Retina (tissue), 1 donor: ENCODE measurements at regions not wholly inside any gene's neighbourhood (a gene's known extent, or its start where the extent isn't known, plus 50 kb on each side); places are given as distances from the start of the nearest gene placed in this dataset.
"Not testable (repeated sequence)": the region's sequence is repeated elsewhere in the genome, so short reads cannot be mapped to it uniquely, and the experiment has no call there.

Experiments used
- DNase-seq: peaks from one replicate; pipeline ENCODE4 v3.0.0-alpha.2; 2016

DNA sequence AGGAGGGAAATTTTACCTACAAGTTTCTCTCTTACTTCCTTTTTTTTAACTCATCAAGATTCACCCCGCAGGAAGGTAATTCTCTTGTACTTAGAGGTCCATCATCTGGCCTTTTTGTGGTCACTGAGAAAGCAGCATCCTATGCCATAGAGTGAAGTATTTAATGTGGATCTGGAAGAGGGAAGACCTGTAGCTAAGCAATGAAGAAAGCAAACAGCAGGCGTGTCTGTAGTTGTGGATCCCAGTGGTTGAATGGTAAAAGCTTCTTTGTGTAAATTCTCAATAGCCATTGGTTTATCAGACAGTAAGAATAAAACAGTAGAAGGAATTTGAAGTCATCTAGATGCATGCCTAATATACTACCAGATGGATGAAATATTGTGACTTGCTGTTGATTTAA is 196.4 kb downstream of the ANKRD7 start:
- no peak for DNase-seq

DNA sequence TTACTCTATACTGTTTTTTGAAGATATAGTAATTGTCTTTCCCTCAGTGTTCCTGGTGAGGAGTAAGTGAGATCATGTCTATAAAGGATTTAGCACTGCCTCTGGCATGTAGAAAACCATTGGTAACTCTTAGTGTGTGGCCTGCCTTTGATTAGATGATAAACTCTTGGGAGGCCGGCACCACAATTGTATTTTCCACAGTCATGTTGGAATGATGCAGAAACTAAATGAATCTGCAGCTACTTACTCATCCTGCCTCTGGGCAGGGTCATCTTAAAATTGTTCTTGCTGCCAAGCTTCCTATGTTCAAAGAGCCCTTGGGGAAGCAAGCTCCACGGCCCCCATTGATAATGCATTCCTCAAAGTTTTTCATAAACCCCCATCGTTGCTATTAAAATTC is 204.6 kb downstream of the ANKRD7 start:
- DNase-seq, result peak; percentile 5

- no peak for DNase-seq
Measured at GRCh38 chr7:118436663-118437062, 212.2 kb downstream of the ANKRD7 start.

DNA sequence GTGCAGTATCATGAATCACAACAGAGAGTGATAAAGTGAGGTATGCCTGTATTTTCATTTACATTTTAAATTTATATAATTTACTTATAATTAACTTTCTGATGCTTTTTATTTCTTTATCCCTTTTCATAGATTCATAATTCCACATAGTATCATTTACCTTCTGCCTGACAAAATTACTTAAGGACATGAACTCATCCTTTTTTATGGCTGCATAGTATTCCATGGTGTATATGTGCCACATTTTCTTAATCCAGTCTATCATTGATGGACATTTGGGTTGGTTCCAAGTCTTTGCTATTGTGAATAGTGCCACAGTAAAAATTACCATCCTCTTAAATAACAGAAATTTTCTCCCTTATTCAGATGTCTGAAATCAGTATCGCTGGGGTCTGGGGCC is 224.5 kb downstream of the ANKRD7 start:
- DNase-seq, result not testable (repeated sequence)

DNA sequence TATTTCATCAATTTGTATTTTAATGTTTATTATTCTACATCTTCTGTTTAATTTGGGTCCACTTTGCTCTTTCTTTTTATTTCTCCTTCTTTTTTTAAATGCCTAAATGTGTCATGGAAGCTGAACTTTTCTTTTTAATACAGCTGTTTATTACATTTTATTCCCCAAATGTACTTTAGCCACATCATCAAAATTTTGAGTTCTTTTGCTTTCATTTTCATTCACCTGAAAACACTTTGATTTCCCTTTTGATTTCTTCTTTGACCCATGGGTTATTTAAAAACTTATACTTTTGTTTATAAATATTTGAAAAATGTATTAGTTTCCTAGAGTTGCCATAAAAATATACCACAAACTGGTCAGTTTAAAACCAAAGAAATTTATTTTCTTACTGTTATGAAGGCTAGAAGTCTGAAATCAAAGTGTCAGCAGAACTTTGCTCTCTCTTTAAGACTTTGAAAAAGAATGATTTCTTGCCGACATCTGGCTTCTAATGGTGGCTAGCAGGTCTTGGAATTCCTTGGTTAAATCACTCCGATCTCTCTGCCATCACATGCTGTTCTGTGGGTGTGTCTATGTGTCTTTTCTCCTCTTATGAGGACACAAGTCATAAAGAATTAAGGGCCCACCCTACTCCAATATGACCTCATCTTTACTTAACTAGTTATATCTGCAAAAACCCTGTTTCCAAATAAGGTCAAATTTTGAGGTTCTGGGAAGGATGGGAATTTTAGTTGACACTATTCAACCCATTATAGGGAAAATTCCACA is 225.5 kb downstream of the ANKRD7 start:
- no peak for DNase-seq

GRCh38 chr7:118452128-118452527 is 227.6 kb downstream of the ANKRD7 start:
- DNase-seq, result no peak

DNA sequence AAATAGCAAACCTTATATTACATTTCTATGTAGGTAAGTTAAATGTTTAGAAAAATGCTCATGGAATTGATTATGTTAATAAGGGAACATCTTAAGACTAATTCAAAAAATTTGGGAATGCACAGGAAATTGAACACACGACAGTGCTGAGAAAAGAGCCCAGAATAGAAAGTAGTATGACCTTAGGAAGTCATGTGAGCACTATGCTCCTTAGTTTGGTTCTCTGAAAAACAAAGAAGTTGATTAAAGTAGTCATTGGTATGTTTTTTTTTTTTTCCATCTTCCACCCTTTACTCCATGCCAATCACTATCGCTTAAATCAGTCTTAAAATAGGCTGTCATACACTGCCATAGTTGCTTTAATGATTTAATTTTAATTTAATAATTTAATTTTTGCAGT is 242.9 kb downstream of the ANKRD7 start:
- DNase-seq, result no peak

- DNase-seq, result no peak
Measured at GRCh38 chr7:118472581-118472980, 248.1 kb downstream of the ANKRD7 start.

DNA sequence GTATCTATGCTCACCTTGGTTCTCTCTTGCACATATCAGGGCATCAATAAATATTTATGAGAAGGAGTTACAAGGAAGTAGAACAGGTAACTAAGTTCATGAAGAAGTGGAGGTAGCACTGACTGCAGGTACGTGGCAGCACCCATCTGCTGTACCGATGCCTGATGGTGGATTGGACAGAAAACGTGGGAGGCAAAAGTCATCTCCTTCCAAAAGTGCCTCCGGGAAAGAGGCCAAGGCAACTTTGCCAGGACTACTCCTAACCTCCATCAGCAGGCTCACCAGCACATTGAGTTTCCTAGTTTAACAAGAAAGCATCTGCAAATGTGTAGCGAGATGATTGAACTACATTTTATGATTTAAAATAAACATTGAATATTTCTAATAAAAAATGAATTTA is 248.8 kb downstream of the ANKRD7 start:
- DNase-seq, result no peak

GRCh38 chr7:118476036-118476435 is 251.5 kb downstream of the ANKRD7 start:
- no peak for DNase-seq

- DNase-seq, result no peak
Measured at GRCh38 chr7:118477036-118477435, 252.5 kb downstream of the ANKRD7 start.

GRCh38 chr7:118478236-118478635 is 253.7 kb downstream of the ANKRD7 start:
- DNase-seq, result no peak

DNA sequence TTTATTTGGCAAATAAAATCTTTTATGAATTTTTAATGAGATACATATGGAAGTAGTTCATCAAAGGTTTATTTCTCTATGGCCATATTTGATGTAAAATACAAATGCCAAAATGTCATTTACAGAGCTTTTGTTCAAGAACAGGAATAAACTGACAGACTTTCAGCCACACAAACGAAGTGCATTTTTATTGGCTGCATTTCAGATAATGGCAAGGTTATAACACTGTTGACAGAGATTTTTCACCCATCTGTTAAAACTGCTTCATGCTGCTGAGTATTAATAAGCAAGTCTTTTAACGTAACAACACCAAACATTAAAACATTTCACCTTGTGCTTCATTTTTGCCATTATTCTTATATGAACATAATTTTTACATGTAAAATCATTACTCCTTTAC is 254.4 kb downstream of the ANKRD7 start:
- DNase-seq, result no peak

GRCh38 chr7:118492466-118492865 is 268.0 kb downstream of the ANKRD7 start:
- peak; percentile 8 for DNase-seq

- no peak for DNase-seq
Measured at GRCh38 chr7:118496138-118496644, 271.7 kb downstream of the ANKRD7 start.

- no peak for DNase-seq
Measured at GRCh38 chr7:118502235-118502634, 277.7 kb downstream of the ANKRD7 start.

- no peak for DNase-seq
Measured at GRCh38 chr7:118511146-118511545, 286.6 kb downstream of the ANKRD7 start.

- no peak for DNase-seq
Measured at GRCh38 chr7:118517275-118517674, 292.8 kb downstream of the ANKRD7 start.

DNA sequence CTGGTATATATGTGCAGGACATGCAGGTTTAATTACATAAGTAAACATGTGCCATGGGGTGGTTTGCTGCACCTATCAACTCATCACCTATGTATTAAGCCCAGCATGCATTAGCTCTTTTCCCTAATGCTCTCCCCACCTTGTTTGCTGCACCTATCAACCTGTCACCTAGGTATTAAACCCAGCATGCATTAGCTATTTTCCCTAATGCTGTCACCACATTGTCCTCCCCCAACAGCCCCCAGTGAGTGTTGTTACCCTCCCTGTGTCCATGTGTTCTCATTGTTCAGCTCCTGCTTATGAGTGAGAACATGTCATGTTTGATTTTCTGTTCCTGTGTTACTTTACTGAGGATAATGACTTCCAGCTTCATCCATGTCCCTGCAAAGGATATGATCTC is 300.5 kb downstream of the ANKRD7 start:
- DNase-seq, result no peak

DNA sequence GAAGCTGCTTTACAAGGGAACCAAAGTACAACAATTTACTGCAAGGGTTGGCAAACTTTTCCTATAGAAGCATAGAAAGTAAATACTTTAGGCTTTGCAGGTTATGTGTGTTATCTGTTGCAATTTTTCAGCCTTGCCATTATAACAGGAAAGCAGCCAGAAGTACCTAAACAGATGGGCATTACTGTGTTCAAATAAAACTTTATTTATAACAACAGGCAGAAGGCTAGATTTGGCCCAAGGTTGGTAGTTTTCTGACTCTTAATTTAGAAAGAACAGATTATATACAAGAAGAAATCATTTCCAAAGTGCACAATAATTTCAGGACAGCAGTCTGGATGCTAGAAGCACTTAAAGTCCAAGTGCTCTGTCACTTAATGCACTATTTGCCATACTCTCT is 307.1 kb downstream of the ANKRD7 start:
- DNase-seq, result no peak

DNA sequence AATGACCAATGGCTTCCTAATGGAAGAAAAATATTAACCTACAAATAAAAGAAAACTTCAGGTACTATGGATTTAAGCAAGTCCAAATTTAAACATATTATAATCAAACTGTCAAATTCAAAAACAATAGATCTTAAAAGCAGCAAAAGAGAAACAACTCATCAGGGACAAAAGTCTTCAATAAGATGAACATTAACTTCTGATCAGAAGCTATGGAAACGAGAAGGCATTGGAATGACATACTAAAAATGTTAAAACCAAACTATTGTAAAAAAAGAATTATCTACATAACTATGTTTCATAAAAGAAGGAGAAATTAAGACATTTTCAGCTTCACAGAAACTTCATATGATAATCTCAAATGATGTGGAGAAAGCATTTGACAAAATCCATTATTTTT is 334.7 kb downstream of the ANKRD7 start:
- DNase-seq, result no peak

DNA sequence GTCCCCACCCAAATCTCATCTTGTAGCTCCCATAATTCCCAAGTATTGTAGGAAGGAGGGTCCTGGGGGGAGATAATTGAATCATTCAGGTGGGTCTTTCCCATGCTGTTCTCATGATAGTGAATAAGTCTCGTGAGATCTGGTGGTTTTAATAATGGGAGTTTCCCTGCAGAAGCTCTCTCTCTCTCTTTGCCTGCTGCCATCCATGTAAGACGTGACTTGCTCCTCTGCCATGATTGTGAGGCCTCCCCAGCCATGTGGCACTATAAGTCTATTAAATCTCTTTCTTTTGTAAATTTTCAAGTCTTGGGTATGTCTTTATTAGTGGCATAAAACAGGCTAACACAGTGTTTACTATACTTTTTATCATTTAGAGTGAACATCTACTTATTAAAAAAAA is 338.8 kb downstream of the ANKRD7 start:
- DNase-seq, result no peak

DNA sequence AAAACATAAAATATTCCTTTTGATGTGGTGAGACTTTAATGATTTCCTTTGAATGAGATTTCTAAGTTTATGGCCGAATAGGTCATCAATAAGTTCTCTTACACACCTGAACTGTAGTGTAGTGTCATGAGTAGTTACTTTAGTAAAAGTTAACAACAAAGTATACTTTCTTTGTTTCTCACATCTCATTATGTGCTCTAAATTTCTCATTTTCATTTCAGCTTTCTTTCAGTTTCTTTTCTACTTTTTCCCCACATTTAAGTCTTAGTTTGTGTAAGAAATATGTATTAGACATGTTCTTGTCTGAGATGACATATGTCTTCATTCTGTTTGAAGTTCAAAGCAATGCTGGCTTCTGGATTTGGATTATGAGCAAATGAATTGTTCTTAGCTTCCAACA is 348.1 kb downstream of the ANKRD7 start:
- DNase-seq, result no peak

GRCh38 chr7:118573085-118573484 is 348.6 kb downstream of the ANKRD7 start:
- peak; percentile 44 for DNase-seq

DNA sequence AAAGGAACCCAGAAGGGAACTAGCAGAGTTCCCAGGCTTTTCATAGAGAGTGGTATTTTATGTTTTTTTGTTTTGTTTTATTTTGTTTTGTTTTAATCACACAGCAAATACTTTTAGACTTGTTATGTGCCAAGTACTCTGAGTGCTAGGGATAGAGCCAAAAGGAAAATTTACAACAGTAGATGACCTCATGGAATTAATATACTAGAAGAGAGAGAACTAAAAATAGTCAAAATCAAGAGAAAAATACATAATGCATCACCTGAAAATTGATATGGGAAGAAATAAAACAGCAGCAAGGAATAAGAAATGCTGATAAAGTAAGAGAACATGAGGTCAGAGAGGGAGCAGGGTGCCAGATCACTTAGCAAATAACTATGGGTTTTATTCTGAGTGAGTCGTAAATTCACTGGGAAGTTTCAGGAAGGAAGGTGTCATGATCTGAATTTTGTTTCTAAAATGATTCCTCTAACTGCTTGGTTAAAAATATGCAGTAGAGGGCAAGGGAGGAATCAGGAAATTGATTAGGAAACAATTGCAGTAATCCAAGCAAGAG is 351.0 kb downstream of the ANKRD7 start:
- DNase-seq, result no peak
